Endothelial cell of umbilical vein (primary cell): ENCODE measurements at regions not wholly inside any gene's neighbourhood (a gene's known extent, or its start where the extent isn't known, plus 50 kb on each side); places are given as distances from the start of the nearest gene placed in this dataset.

Source experiments
- BruUV-seq: library from RNA; stranded (reverse); fragments of 400-500 nt; replicated peaks from 2 replicates; lab custom pipeline; 2021; lab: Mats Ljungman, UMichigan
- CTCF ChIA-PET: fragments of 300-600, 350-600 bp; sonication (Branson Sonifier 250); formaldehyde crosslinking; loops from one replicate; lab custom pipeline; 2021; ENCODE audit warnings: antibody characterized with exemption, inconsistent platforms; lab: Charles Lee
- POLR2A ChIA-PET: fragments of 300-600, 350-600 bp; sonication (Branson Sonifier 250); formaldehyde crosslinking; loops from one replicate; lab custom pipeline; 2021; ENCODE audit warnings: antibody characterized with exemption, inconsistent platforms; lab: Charles Lee
- DNase-seq: peaks from one replicate; pipeline ENCODE4 v3.0.0-alpha.2; 2011; ENCODE audit warnings: low read depth, low spot score
- FAIRE-seq: peaks from 2 replicates; lab custom pipeline; 2011; peaks lifted over from hg19 to GRCh38; lab: Jason Lieb, UNC
- H2AFZ ChIP-seq: 2 replicates; pipeline ENCODE4 v1.6.0; 2012; ENCODE audit warnings: low read depth, low read length, control low read depth, inconsistent platforms
- H3K27ac ChIP-seq: 2 replicates; pipeline ENCODE4 v1.5.1; 2011; ENCODE audit warnings: low read depth, mild to moderate bottlenecking, control low read depth, low read length, moderate library complexity; ENCODE audit not compliant: insufficient read depth
- H3K27me3 ChIP-seq, 2 experiments: 2 replicates each; pipeline versions ENCODE4 v1.6.0 to v1.6.1; 2011; ENCODE audit warnings: low read length in 2 of 2, mixed read lengths in 1 of 2; ENCODE audit not compliant: control insufficient read depth in 2 of 2, insufficient read depth in 2 of 2
- H3K36me3 ChIP-seq, 2 experiments: 2 replicates in 1 of 2; 3 replicates in 1 of 2; pipeline ENCODE4 v1.5.1; 2011; ENCODE audit warnings: low read length in 2 of 2, mild to moderate bottlenecking in 1 of 2, moderate library complexity in 1 of 2; ENCODE audit not compliant: control insufficient read depth in 2 of 2, insufficient read depth in 2 of 2; ENCODE audit errors: extremely low read depth in 1 of 2
- H3K4me1 ChIP-seq: 3 replicates; pipeline ENCODE4 v1.5.1; 2011; ENCODE audit warnings: mild to moderate bottlenecking, low read length; ENCODE audit not compliant: control insufficient read depth, insufficient read depth; ENCODE audit errors: extremely low read depth
- H3K4me2 ChIP-seq: 2 replicates; pipeline ENCODE4 v1.6.1; 2011; ENCODE audit warnings: low read length, control low read depth, mixed read lengths; ENCODE audit not compliant: insufficient read depth
- H3K4me3 ChIP-seq, 3 experiments: fragments of 200-600 bp in 1 of 3; sonication (generic), shearing (Covaris generic) in 1 of 3; replicated peaks in 1 of 3; 2 replicates each; pipeline ENCODE4 v1.5.1; 2011 to 2016; ENCODE audit warnings: control low read depth in 3 of 3, low read length in 3 of 3, mild to moderate bottlenecking in 2 of 3, inconsistent platforms in 1 of 3, low read depth in 1 of 3, moderate library complexity in 1 of 3; ENCODE audit not compliant: insufficient read depth in 1 of 3
- H3K79me2 ChIP-seq: 2 replicates; pipeline ENCODE4 v1.6.0; 2012; ENCODE audit warnings: low read length, inconsistent platforms; ENCODE audit not compliant: control insufficient read depth, insufficient read depth
- H3K9ac ChIP-seq: replicated peaks from 2 replicates; pipeline ENCODE3; 2011; ENCODE audit warnings: low read length, control low read depth; ENCODE audit not compliant: insufficient read depth; ENCODE audit errors: extremely low read depth
- H3K9me1 ChIP-seq: replicated peaks from 3 replicates; pipeline ENCODE4 v1.6.0; 2011; ENCODE audit warnings: mild to moderate bottlenecking, low read length; ENCODE audit not compliant: control insufficient read depth, insufficient read depth; ENCODE audit errors: extremely low read depth
- H3K9me3 ChIP-seq: replicated peaks from 2 replicates; pipeline ENCODE4 v1.5.1; 2012; ENCODE audit warnings: low read length, inconsistent platforms; ENCODE audit not compliant: control insufficient read depth, insufficient read depth
- H4K20me1 ChIP-seq: replicated peaks from 2 replicates; pipeline ENCODE3; 2011; ENCODE audit warnings: mild to moderate bottlenecking, low read length; ENCODE audit not compliant: control insufficient read depth, insufficient read depth; ENCODE audit errors: extremely low read depth
- EZH2 ChIP-seq: IDR thresholded peaks from 2 replicates; pipeline ENCODE4 v1.6.1; 2012; ENCODE audit warnings: borderline replicate concordance, low read depth, mild to moderate bottlenecking, moderate library complexity, low read length, inconsistent platforms; ENCODE audit not compliant: severe bottlenecking
- FOS ChIP-seq: IDR thresholded peaks from 2 replicates; pipeline ENCODE4 v1.6.1; 2011; ENCODE audit warnings: mild to moderate bottlenecking, low read length, moderate library complexity, borderline replicate concordance; ENCODE audit not compliant: insufficient read depth
- GATA2 ChIP-seq: IDR thresholded peaks from 2 replicates; pipeline ENCODE4 v1.7.0; 2011; ENCODE audit warnings: low read depth, mild to moderate bottlenecking, moderate library complexity, mixed read lengths, low read length; ENCODE audit not compliant: insufficient read length, insufficient read depth
- JUN ChIP-seq: IDR thresholded peaks from 2 replicates; pipeline ENCODE4 v1.6.1; 2011; ENCODE audit warnings: borderline replicate concordance, low read depth; ENCODE audit not compliant: insufficient read length, insufficient read depth
- MYC ChIP-seq: IDR thresholded peaks from one replicate; pipeline ENCODE4 v1.6.1; 2011; ENCODE audit warnings: mild to moderate bottlenecking, low read depth, low read length
- POLR2A ChIP-seq: IDR thresholded peaks from 2 replicates; pipeline ENCODE4 v1.6.1; 2012; ENCODE audit warnings: low read depth, mild to moderate bottlenecking, control low read depth, low read length
- POLR2AphosphoS5 ChIP-seq: IDR thresholded peaks from 2 replicates; pipeline ENCODE4 v1.6.1; 2012; ENCODE audit warnings: low read depth, mild to moderate bottlenecking, control low read depth, low read length, moderate library complexity; ENCODE audit not compliant: insufficient read depth
- dilution Hi-C: fragments of 300-500 bp; cut with MboI; formaldehyde crosslinking; loops from one replicate; pipeline ENCODE4 v1.15.0; 2019; ENCODE audit warnings: low sequenced_read_pairs; ENCODE audit not compliant: extremely low pct_ligation_motif_present
- intact Hi-C: fragments of 100-400 bp; cut with micrococcal nuclease; formaldehyde crosslinking; loops from one replicate; pipeline ENCODE4 v1.10.0; 2022
- TF ChIP-seq, protein P1 (sequence below): IDR thresholded peaks from 2 replicates; pipeline ENCODE4 v1.6.1; 2011; ENCODE audit not compliant: insufficient read depth, insufficient read length
- TF ChIP-seq, protein P2 (sequence below), 2 donors: IDR thresholded peaks; 1 replicate in 1 of 2; 2 replicates in 1 of 2; pipeline ENCODE4 v1.5.1; 2011; ENCODE audit warnings: low read length in 2 of 2, mild to moderate bottlenecking in 2 of 2, moderate library complexity in 2 of 2, control low read depth in 1 of 2, inconsistent platforms in 1 of 2, low read depth in 1 of 2; ENCODE audit not compliant: insufficient read depth in 1 of 2; ENCODE audit errors: extremely low read depth in 1 of 2

DNA sequence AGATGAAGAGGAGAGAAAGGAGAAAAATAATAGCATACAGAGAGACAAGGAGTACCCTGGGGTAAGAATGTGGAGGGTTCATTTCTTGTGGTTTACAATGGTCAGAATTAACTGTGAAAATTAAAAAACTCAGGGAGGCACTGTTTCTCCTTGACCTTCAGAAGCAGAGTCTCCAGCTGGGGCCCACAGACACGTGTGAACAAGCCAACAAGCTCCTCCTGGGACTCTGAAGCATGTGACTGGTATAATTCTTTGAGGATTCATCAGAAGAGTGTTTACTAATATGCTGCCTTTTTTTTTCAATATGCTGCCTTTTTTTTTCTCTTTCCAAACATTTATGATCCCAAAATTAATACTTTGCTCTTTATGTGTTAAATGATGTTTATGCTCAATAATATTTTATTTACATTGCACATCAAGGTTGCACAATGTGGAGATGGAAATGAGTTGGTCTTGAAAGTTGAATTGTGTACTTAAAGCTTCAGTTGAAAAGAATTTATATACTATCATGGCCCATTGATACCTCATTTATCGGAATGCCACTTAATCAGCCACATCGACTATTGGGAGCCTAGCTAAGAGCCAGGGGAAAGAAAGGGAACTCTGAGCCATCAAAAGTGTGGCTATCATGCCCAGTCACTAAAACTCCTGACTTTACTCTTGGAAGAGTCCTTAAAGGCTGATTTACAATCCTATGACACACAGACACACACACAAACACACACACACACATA is 134.7 kb upstream of the RHOBTB1 start:
- DNase-seq (no peak), FAIRE-seq (no peak)
- no peaks in the 10 kb centered on the region for H4K20me1 ChIP-seq
- no peak overlapping the region for H3K9ac ChIP-seq
- BruUV-seq = no TSS peak
- no peak overlapping the region for H3K4me2 ChIP-seq
- dilution Hi-C loops = no loop called here
- H3K36me3 ChIP-seq = no peaks in the 10 kb centered on the region
- H2AFZ ChIP-seq = no peak overlapping the region
- intact Hi-C loops = no loop called here
- POLR2A ChIA-PET = no interaction called here
- H3K9me1 ChIP-seq = no peaks in the 10 kb centered on the region
- H3K27ac ChIP-seq = no peak overlapping the region
- no peaks in the 10 kb centered on the region for H3K27me3 ChIP-seq
- no peaks in the 10 kb centered on the region for H3K9me3 ChIP-seq
- CTCF ChIA-PET = no interaction called here
- TF ChIP-seq MYC (no peak), GATA2 (no peak), EZH2 (no peak), POLR2AphosphoS5 (no peak), POLR2A (no peak), JUN (no peak), FOS (no peak)
- TF ChIP-seq, protein P1, sequence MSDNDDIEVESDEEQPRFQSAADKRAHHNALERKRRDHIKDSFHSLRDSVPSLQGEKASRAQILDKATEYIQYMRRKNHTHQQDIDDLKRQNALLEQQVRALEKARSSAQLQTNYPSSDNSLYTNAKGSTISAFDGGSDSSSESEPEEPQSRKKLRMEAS = no peak
- TF ChIP-seq, protein P2, sequence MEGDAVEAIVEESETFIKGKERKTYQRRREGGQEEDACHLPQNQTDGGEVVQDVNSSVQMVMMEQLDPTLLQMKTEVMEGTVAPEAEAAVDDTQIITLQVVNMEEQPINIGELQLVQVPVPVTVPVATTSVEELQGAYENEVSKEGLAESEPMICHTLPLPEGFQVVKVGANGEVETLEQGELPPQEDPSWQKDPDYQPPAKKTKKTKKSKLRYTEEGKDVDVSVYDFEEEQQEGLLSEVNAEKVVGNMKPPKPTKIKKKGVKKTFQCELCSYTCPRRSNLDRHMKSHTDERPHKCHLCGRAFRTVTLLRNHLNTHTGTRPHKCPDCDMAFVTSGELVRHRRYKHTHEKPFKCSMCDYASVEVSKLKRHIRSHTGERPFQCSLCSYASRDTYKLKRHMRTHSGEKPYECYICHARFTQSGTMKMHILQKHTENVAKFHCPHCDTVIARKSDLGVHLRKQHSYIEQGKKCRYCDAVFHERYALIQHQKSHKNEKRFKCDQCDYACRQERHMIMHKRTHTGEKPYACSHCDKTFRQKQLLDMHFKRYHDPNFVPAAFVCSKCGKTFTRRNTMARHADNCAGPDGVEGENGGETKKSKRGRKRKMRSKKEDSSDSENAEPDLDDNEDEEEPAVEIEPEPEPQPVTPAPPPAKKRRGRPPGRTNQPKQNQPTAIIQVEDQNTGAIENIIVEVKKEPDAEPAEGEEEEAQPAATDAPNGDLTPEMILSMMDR (IDR thresholded peaks at IDR 0.05; ENCODE audit: extremely low read depth in 1 of 2, insufficient read depth in 1 of 2, low read depth in 1 of 2, low read length in 2 of 2) = no peak
- no peaks in the 10 kb centered on the region for H3K79me2 ChIP-seq
- no peaks in the 10 kb centered on the region for H3K4me1 ChIP-seq
- H3K4me3 ChIP-seq = no peak overlapping the region
